Mesenchymal stem cell (in vitro differentiated cells and primary cell): ENCODE measurements at regions not wholly inside any gene's neighbourhood (a gene's known extent, or its start where the extent isn't known, plus 50 kb on each side); places are given as distances from the start of the nearest gene placed in this dataset.

Source experiments
- DNase-seq: peaks from one replicate; pipeline ENCODE4 v3.0.0-alpha.2; 2013
- H2AFZ ChIP-seq: one replicate; pipeline ENCODE4 v1.6.1; 2013; ENCODE audit warnings: low read depth, mild to moderate bottlenecking, control low read depth, inconsistent platforms, low read length, moderate library complexity
- H2AK5ac ChIP-seq: 2 replicates; pipeline ENCODE4 v1.6.1; 2013; ENCODE audit warnings: low read length, moderate library complexity, mild to moderate bottlenecking, inconsistent platforms; ENCODE audit not compliant: severe bottlenecking
- H2BK120ac ChIP-seq: one replicate; pipeline ENCODE4 v1.6.1; 2013; ENCODE audit warnings: low read depth, mild to moderate bottlenecking, inconsistent platforms, low read length, moderate library complexity
- H2BK12ac ChIP-seq, 2 experiments: one replicate each; pipeline ENCODE4 v1.6.1; 2013; ENCODE audit warnings: inconsistent platforms in 2 of 2, low read length in 2 of 2, mild to moderate bottlenecking in 2 of 2, moderate library complexity in 2 of 2, control low read depth in 1 of 2
- H2BK15ac ChIP-seq: one replicate; pipeline ENCODE4 v1.6.1; 2013; ENCODE audit warnings: mild to moderate bottlenecking, low read depth, inconsistent platforms; ENCODE audit not compliant: poor library complexity, severe bottlenecking
- H2BK5ac ChIP-seq: 2 replicates; pipeline ENCODE4 v1.6.1; 2013; ENCODE audit warnings: low read depth, mild to moderate bottlenecking, low read length, control low read depth, inconsistent platforms; ENCODE audit not compliant: poor library complexity, severe bottlenecking
- H3K14ac ChIP-seq, 2 experiments: one replicate each; pipeline ENCODE4 v1.6.1; 2013; ENCODE audit warnings: inconsistent platforms in 2 of 2, low read length in 2 of 2, control low read depth in 1 of 2, mild to moderate bottlenecking in 1 of 2, moderate library complexity in 1 of 2
- H3K18ac ChIP-seq, 2 experiments: one replicate each; pipeline ENCODE4 v1.6.1; 2013; ENCODE audit warnings: inconsistent platforms in 2 of 2, low read length in 2 of 2, control low read depth in 1 of 2, low read depth in 1 of 2, mild to moderate bottlenecking in 1 of 2
- H3K23ac ChIP-seq, 2 experiments: one replicate each; pipeline ENCODE4 v1.6.1; 2013; ENCODE audit warnings: inconsistent platforms in 2 of 2, low read length in 2 of 2, mild to moderate bottlenecking in 2 of 2, moderate library complexity in 2 of 2, control low read depth in 1 of 2
- H3K27ac ChIP-seq: 2 replicates; pipeline ENCODE4 v1.5.1; 2013; ENCODE audit warnings: mild to moderate bottlenecking, moderate library complexity, low read length, control low read depth, inconsistent platforms; ENCODE audit not compliant: poor library complexity, severe bottlenecking
- H3K27me3 ChIP-seq, 2 experiments: 2 replicates each; pipeline versions ENCODE4 v1.6.1 to v1.7.0; 2013; ENCODE audit warnings: low read length in 2 of 2, mild to moderate bottlenecking in 2 of 2, moderate library complexity in 2 of 2, control low read depth in 1 of 2, inconsistent platforms in 1 of 2; ENCODE audit not compliant: control insufficient read depth in 1 of 2, insufficient read depth in 1 of 2
- H3K36me3 ChIP-seq, 2 experiments: 2 replicates each; pipeline versions ENCODE4 v1.6.1 to v1.7.0; 2013; ENCODE audit warnings: low read length in 2 of 2, control low read depth in 1 of 2, inconsistent platforms in 1 of 2, low read depth in 1 of 2, mild to moderate bottlenecking in 1 of 2; ENCODE audit not compliant: insufficient read depth in 2 of 2, control insufficient read depth in 1 of 2
- H3K4ac ChIP-seq, 2 experiments: one replicate each; pipeline ENCODE4 v1.6.1; 2013; ENCODE audit warnings: inconsistent platforms in 2 of 2, low read length in 2 of 2, mild to moderate bottlenecking in 2 of 2, moderate library complexity in 2 of 2, control low read depth in 1 of 2, low read depth in 1 of 2
- H3K4me1 ChIP-seq: 2 replicates; pipeline ENCODE4 v1.6.1; 2013; ENCODE audit warnings: low read depth, low read length, control low read depth; ENCODE audit not compliant: control insufficient read depth, insufficient read depth
- H3K4me2 ChIP-seq: 2 replicates; pipeline ENCODE4 v1.6.1; 2013; ENCODE audit warnings: low read length, mild to moderate bottlenecking, inconsistent platforms; ENCODE audit not compliant: poor library complexity, severe bottlenecking
- H3K4me3 ChIP-seq, 2 experiments: 2 replicates each; pipeline versions ENCODE4 v1.5.1 to v1.7.0; 2013; ENCODE audit warnings: low read length in 2 of 2, mild to moderate bottlenecking in 2 of 2, control low read depth in 1 of 2, low read depth in 1 of 2; ENCODE audit not compliant: insufficient read depth in 1 of 2
- H3K79me1 ChIP-seq: replicated peaks from 2 replicates; pipeline ENCODE4 v1.6.1; 2013; ENCODE audit warnings: mild to moderate bottlenecking, control low read depth, low read length, inconsistent platforms; ENCODE audit not compliant: poor library complexity, severe bottlenecking
- H3K9ac ChIP-seq: 2 replicates; pipeline ENCODE4 v1.7.0; 2013; ENCODE audit warnings: mild to moderate bottlenecking, low read length, moderate library complexity
- H3K9me3 ChIP-seq: 2 replicates; pipeline ENCODE4 v1.7.0; 2013; ENCODE audit warnings: mild to moderate bottlenecking, low read length; ENCODE audit not compliant: control insufficient read depth
- H4K8ac ChIP-seq: one replicate; pipeline ENCODE4 v1.6.1; 2013; ENCODE audit warnings: inconsistent platforms, mild to moderate bottlenecking, low read length, moderate library complexity
- H4K91ac ChIP-seq: one replicate; pipeline ENCODE4 v1.6.1; 2013; ENCODE audit warnings: mild to moderate bottlenecking, low read length, inconsistent platforms
- WGBS: methylation state at CpG from one replicate; pipeline ENCODE4 v1.1.7; 2013; ENCODE audit warnings: mixed read lengths; 5-methylcytosine and 5-hydroxymethylcytosine counted together

DNA sequence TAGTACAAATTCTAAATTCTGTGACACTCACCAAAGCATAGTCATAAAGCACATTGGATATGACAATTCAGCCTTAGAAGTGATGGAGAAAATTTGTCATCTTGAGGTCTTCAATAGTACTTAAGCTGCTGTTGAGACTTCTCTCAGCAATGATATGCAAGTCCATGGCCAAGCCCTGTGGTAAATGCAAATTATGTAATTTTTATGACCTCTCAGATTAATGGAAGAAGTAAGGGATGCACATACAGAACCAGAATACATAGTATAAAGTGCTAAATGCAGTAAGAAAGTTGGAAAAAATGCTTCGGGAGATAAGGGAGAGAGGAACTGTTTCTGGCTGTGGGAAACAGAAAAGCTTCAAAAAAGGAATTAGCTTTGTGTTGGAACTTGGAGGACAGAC lies 700.7 kb downstream of the RNF144B start:
- H2BK12ac ChIP-seq: no peak overlapping the region
- H4K91ac ChIP-seq: no peak overlapping the region
- no peak overlapping the region for H2AFZ ChIP-seq
- H3K4me1 ChIP-seq: no peaks in the 10 kb centered on the region
- H2BK5ac ChIP-seq: no peak overlapping the region
- DNase-seq: no peak
- no peak overlapping the region for H2AK5ac ChIP-seq
- H3K27ac ChIP-seq: no peak overlapping the region
- H3K18ac ChIP-seq: no peak overlapping the region
- H3K9ac ChIP-seq: no peak overlapping the region
- H3K79me1 ChIP-seq: no peaks in the 10 kb centered on the region
- H2BK120ac ChIP-seq: no peak overlapping the region
- no peak overlapping the region for H3K14ac ChIP-seq
- no peak overlapping the region for H3K4ac ChIP-seq
- no peaks in the 10 kb centered on the region for H3K27me3 ChIP-seq
- no peak overlapping the region for H3K4me3 ChIP-seq
- H3K9me3 ChIP-seq: peaks cover 4% of the 10 kb centered on the region
- H3K36me3 ChIP-seq: no peaks in the 10 kb centered on the region
- 76% methylated on average over 1 of the region's 1 CpG for WGBS
- H3K23ac ChIP-seq: no peak overlapping the region
- no peak overlapping the region for H2BK15ac ChIP-seq
- no peak overlapping the region for H4K8ac ChIP-seq
- H3K4me2 ChIP-seq: no peak overlapping the region

DNA sequence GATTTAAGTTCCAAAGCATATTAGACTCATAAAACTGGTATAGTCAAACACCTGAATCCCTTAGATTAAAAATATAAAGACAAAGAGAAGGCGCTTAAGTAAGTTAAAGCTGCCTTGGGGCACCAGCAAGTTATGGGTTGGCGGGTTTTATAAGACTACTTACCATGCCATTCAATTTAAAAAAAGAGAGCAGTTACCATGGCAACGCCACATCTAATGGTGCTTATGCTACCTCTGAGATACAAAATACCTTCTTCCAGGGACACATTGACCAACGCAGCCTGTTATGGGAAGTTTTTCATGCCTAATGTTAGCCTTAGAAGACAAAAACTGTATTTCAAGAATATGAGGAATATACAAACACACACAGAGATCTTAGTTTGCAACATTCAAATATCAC lies 713.6 kb downstream of the RNF144B start:
- Histone ChIP-seq H2BK12ac (no peak overlapping the region), H2BK120ac (no peak overlapping the region), H3K27ac (no peak overlapping the region), H2AK5ac (no peak overlapping the region), H3K79me1 (no peaks in the 10 kb centered on the region), H3K4ac (no peak overlapping the region), H3K9me3 (peaks cover 13% of the 10 kb centered on the region), H3K4me1 (no peaks in the 10 kb centered on the region), H4K91ac (no peak overlapping the region), H3K27me3 (no peaks in the 10 kb centered on the region), H2BK15ac (no peak overlapping the region), H3K9ac (no peak overlapping the region), H3K4me2 (no peak overlapping the region), H2AFZ (no peak overlapping the region), H2BK5ac (no peak overlapping the region), H3K4me3 (no peak overlapping the region), H3K23ac (no peak overlapping the region), H3K14ac (no peak overlapping the region), H3K18ac (no peak overlapping the region), H4K8ac (no peak overlapping the region), H3K36me3 (no peaks in the 10 kb centered on the region)
- DNase-seq: no peak
- WGBS: 75% methylated on average over 4 of the region's 4 CpGs

DNA sequence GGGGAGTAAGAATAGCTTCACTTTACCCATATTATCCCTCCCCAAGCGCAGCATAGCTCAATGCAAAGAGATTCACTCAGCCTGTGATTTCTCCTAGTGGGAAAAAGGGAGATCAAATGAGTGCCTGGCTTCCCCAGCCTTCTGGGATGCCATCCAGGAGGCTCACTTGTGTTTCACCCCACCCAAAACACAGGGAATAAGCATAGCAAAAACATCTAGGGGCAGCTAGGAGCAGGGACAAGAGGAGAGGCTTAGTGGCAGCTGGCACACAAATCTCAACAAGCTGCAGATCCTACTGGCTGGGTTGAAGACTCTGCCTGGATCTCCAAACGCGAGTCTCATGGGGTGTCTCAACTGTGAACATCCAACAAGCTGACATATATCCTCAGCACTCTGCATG lies 715.8 kb downstream of the RNF144B start:
- Histone ChIP-seq H3K4me1 (no peaks in the 10 kb centered on the region), H3K27me3 (no peaks in the 10 kb centered on the region), H2BK5ac (no peak overlapping the region), H2AK5ac (no peak overlapping the region), H3K18ac (no peak overlapping the region), H3K4me3 (no peak overlapping the region), H2AFZ (no peak overlapping the region), H3K9me3 (peaks cover 24% of the 10 kb centered on the region), H4K91ac (no peak overlapping the region), H2BK15ac (no peak overlapping the region), H3K27ac (no peak overlapping the region), H3K36me3 (no peaks in the 10 kb centered on the region), H3K4me2 (no peak overlapping the region), H3K4ac (no peak overlapping the region), H2BK12ac (no peak overlapping the region), H3K14ac (no peak overlapping the region), H3K9ac (no peak overlapping the region), H4K8ac (no peak overlapping the region), H2BK120ac (no peak overlapping the region), H3K23ac (no peak overlapping the region), H3K79me1 (no peaks in the 10 kb centered on the region)
- 82% methylated on average over 2 of the region's 3 CpGs for WGBS
- no peak for DNase-seq

DNA sequence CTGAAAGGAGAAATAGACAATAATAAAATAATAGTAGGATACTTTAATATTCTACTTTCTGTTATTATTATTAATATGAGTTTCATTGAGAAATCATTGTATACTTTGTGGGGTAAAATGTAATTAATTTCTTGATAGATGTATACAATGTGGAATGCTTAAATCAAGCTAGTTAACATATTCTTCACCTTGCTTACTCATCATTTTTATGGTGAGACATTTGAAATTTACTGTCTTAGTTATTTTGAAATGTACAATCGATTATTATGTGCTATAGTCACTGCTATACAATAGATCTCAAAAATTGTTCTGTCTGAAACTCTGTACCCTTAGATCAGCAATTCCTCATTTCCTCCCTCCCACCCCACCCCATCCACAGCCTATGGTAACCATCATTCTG lies 720.3 kb downstream of the RNF144B start:
- Histone ChIP-seq H2BK5ac (no peak overlapping the region), H3K4me3 (no peak overlapping the region), H2BK120ac (no peak overlapping the region), H3K79me1 (no peaks in the 10 kb centered on the region), H3K27me3 (no peaks in the 10 kb centered on the region), H3K14ac (no peak overlapping the region), H3K27ac (no peak overlapping the region), H3K9me3 (peaks cover 24% of the 10 kb centered on the region), H2AK5ac (no peak overlapping the region), H3K4me2 (no peak overlapping the region), H2BK15ac (no peak overlapping the region), H3K36me3 (no peaks in the 10 kb centered on the region), H2AFZ (no peak overlapping the region), H3K4ac (no peak overlapping the region), H3K23ac (no peak overlapping the region), H3K4me1 (no peaks in the 10 kb centered on the region), H4K91ac (no peak overlapping the region), H3K18ac (no peak overlapping the region), H4K8ac (no peak overlapping the region), H3K9ac (no peak overlapping the region), H2BK12ac (no peak overlapping the region)
- 71% methylated on average over 1 of the region's 1 CpG for WGBS
- no peak for DNase-seq
